MM.1S (cell line): ENCODE measurements at regions not wholly inside any gene's neighbourhood (a gene's known extent, or its start where the extent isn't known, plus 50 kb on each side); places are given as distances from the start of the nearest gene placed in this dataset.

Experiments
- EZH2 ChIP-seq: fragments of 300-600 bp; sonication (generic); optimal IDR thresholded peaks from 2 replicates; pipeline ENCODE3; 2017; ENCODE audit warnings: low read depth, mild to moderate bottlenecking, antibody characterized with exemption, low read length, mixed read lengths
- EZH2phosphoT487 ChIP-seq: fragments of 300-600 bp; sonication (generic); IDR thresholded peaks from 2 replicates; pipeline ENCODE4 v1.6.1; 2018; ENCODE audit warnings: antibody characterized with exemption, low read length
- TF ChIP-seq, protein P1 (sequence below): fragments of 300-600 bp; sonication (generic); IDR thresholded peaks from 2 replicates; pipeline ENCODE4 v1.5.1; 2016; ENCODE audit warnings: antibody characterized with exemption, low read length, mixed read lengths

- TF ChIP-seq, protein P1, sequence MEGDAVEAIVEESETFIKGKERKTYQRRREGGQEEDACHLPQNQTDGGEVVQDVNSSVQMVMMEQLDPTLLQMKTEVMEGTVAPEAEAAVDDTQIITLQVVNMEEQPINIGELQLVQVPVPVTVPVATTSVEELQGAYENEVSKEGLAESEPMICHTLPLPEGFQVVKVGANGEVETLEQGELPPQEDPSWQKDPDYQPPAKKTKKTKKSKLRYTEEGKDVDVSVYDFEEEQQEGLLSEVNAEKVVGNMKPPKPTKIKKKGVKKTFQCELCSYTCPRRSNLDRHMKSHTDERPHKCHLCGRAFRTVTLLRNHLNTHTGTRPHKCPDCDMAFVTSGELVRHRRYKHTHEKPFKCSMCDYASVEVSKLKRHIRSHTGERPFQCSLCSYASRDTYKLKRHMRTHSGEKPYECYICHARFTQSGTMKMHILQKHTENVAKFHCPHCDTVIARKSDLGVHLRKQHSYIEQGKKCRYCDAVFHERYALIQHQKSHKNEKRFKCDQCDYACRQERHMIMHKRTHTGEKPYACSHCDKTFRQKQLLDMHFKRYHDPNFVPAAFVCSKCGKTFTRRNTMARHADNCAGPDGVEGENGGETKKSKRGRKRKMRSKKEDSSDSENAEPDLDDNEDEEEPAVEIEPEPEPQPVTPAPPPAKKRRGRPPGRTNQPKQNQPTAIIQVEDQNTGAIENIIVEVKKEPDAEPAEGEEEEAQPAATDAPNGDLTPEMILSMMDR = no peak
- TF ChIP-seq EZH2 (no peak), EZH2phosphoT487 (no peak)
These were observed 185.3 kb upstream of the BCOR start for GRCh38 chrX:40282946-40283660.
